ENCODE measurements at regions not wholly inside any gene's neighbourhood (a gene's known extent, or its start where the extent isn't known, plus 50 kb on each side); places are given as distances from the start of the nearest gene placed in this dataset.
"Not testable (repeated sequence)": the region's sequence is repeated elsewhere in the genome, so short reads cannot be mapped to it uniquely, and the experiment has no call there.

DNA sequence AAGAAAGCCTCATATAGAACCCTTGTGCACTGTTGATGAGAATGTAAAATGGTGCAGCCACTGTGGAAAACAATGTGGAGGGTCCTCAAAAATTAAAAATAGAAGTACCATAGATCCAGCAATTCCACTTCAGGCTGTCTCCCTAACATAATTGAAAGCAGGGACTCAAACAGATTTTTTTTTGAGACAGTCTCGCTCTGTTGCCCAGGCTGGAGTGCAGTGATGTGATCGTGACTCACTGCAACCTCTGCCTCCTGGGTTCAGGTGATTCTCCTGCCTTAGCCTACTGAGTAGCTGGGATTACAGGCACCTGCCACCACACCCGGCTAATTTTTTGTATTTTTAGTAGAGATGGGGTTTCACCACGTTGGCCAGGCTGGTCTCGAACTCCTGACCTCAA lies 356.6 kb upstream of the ROPN1 start:
- POLR2A ChIA-PET (ENCODE audit: partially characterized antibody); H3K56ac ChIP-seq (replicated peaks; ENCODE audit: insufficient read length, low read depth, low read length); H2BK5ac ChIP-seq (ENCODE audit: low read depth, low read length); H3K23me2 ChIP-seq (ENCODE audit: low read depth, low read length); H3K9ac ChIP-seq (replicated peaks in 1 of 4; ENCODE audit: extremely low read depth in 1 of 4, low read depth in 3 of 4, low read length in 3 of 4); H3K27ac ChIP-seq (ENCODE audit: low read depth, low read length); H2BK12ac ChIP-seq (ENCODE audit: low read depth, low read length); H3K4me1 ChIP-seq (replicated peaks in 1 of 4; ENCODE audit: control insufficient read depth in 3 of 4, insufficient read depth in 4 of 4, low read length in 3 of 4); H4K91ac ChIP-seq (replicated peaks; ENCODE audit: insufficient read length, low read length); FAIRE-seq; H3K36me3 ChIP-seq (ENCODE audit: control insufficient read depth in 2 of 4, insufficient read depth in 4 of 4, low read length in 3 of 4); H3K9me3 ChIP-seq (ENCODE audit: insufficient read depth in 2 of 2, low read depth in 1 of 2, low read length in 1 of 2); H3K4me3 ChIP-seq (ENCODE audit: extremely low read depth in 1 of 4, insufficient read depth in 2 of 4, low read depth in 3 of 4, low read length in 4 of 4); H3K4me2 ChIP-seq (ENCODE audit: insufficient read depth in 1 of 2, low read depth in 2 of 2, low read length in 2 of 2); H2AK5ac ChIP-seq (ENCODE audit: low read depth, low read length); H3K18ac ChIP-seq (ENCODE audit: extremely low read depth, low read length); H2AFZ ChIP-seq (ENCODE audit: low read length); H3K4ac ChIP-seq (replicated peaks; ENCODE audit: insufficient read length, low read depth, low read length); H2BK20ac ChIP-seq (ENCODE audit: low read length); H3K23ac ChIP-seq (ENCODE audit: insufficient read length); H3K27me3 ChIP-seq (replicated peaks in 1 of 4; ENCODE audit: control insufficient read depth in 3 of 4, extremely low read depth in 1 of 4, insufficient read depth in 3 of 4, low read length in 3 of 4); H3K79me1 ChIP-seq (ENCODE audit: low read depth, low read length); H4K20me1 ChIP-seq (replicated peaks in 1 of 2; ENCODE audit: control insufficient read depth in 1 of 2, insufficient read depth in 2 of 2, low read length in 2 of 2); H2BK15ac ChIP-seq (ENCODE audit: low read length); H2BK120ac ChIP-seq (replicated peaks; ENCODE audit: low read depth, low read length); H4K8ac ChIP-seq (ENCODE audit: extremely low read depth, insufficient read depth, low read length); H4K5ac ChIP-seq (ENCODE audit: insufficient read length, low read depth, low read length); H3K14ac ChIP-seq (ENCODE audit: insufficient read length); H3K79me2 ChIP-seq (ENCODE audit: control insufficient read depth in 1 of 2, insufficient read depth in 2 of 2, low read length in 2 of 2); DNase-seq (ENCODE audit: low read depth in 1 of 2, low spot score in 2 of 2): not testable (repeated sequence)
- CTCF ChIA-PET (ENCODE audit: partially characterized antibody): interaction anchor here (1.0 to 9.3 kb wide), 5 partner anchors 14 to 330 kb away, joined by 3 to 220 read pairs (median 4); no protein-coding TSS in a partner anchor
- 91% methylated on average over 5 of the region's 5 CpGs; no CpG with 5 or more reads in 1 of the 2 experiments for WGBS, 2 experiments (ENCODE audit: extremely low coverage in 1 of 2, insufficient coverage in 1 of 2, insufficient read length in 1 of 2, insufficient replicate concordance in 2 of 2, low coverage in 1 of 2, low lambda C conversion rate in 2 of 2, missing lambda C conversion rate in 1 of 2)
